Breast epithelium (tissue), 3 donors: ENCODE measurements at regions not wholly inside any gene's neighbourhood (a gene's known extent, or its start where the extent isn't known, plus 50 kb on each side); places are given as distances from the start of the nearest gene placed in this dataset.

Experiments used
- CTCF ChIP-seq, 3 donors: fragments of 450-650 bp; IDR thresholded peaks; one replicate each; pipeline ENCODE4 v1.5.1; 2016 to 2017; ENCODE audit warnings: antibody characterized with exemption in 3 of 3, mild to moderate bottlenecking in 3 of 3, moderate library complexity in 3 of 3
- POLR2AphosphoS5 ChIP-seq, 3 donors: sonication (generic); formaldehyde crosslinking; IDR thresholded peaks; one replicate each; pipeline ENCODE4 v1.6.1; 2017; ENCODE audit warnings: antibody characterized with exemption in 3 of 3

- TF ChIP-seq POLR2AphosphoS5 (IDR thresholded peaks at IDR 0.05) (no peak), CTCF (IDR thresholded peaks at IDR 0.05) (no peak)
These were observed 2117.6 kb downstream of the PCDH9 start for GRCh38 chr13:65112531-65112941.
